NCI-H510A treated with DMSO at 0.1 percent for 48 hours (cell line): ENCODE measurements at regions not wholly inside any gene's neighbourhood (a gene's known extent, or its start where the extent isn't known, plus 50 kb on each side); places are given as distances from the start of the nearest gene placed in this dataset.

Source experiments
- DNase-seq: peaks from one replicate; lab custom pipeline; 2025; lab: John Stamatoyannopoulos, UW

DNA sequence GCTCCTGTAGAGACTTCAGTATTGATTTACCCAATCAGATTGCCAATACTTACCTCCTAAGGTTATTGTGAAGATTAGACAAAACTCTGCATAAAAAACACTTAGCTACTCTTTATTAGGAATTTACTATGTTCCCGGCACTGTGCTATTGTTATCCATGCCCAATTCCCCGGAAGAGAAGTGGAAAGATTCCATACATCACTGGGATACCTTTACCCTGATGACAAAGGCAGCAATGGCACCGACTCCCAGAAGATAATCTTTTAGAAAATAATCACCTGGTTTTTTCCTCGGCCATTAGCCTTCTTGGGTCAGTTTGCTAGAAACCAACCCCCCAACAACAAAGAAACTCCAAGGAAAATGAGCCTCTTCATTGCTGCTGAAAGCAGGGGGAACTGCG is 226.0 kb downstream of the SNX18 start:
- DNase-seq = no peak

DNA sequence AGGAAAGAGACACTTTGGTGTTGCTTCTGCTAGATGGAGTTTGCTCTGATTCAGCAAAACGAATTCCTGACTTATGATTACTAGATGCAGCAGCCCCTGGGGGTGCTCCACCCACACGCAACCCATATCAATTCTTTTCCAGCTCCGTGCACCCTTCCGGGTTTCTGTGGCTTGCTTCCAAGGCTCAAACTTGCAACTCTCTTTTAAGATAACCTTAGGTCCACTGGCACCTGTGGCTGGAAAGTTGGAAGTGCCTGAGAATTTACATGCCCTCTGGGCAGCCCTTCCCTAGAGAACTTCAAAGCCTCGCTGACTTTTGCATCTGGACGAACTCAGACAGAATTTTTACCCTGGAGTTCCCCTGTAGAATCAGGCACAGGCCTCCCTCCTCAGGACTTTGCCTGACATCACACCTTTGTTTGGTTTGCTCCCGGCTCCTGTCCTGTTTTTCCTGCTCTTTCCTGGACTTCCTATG is 224.9 kb downstream of the SNX18 start:
- no peak for DNase-seq

DNA sequence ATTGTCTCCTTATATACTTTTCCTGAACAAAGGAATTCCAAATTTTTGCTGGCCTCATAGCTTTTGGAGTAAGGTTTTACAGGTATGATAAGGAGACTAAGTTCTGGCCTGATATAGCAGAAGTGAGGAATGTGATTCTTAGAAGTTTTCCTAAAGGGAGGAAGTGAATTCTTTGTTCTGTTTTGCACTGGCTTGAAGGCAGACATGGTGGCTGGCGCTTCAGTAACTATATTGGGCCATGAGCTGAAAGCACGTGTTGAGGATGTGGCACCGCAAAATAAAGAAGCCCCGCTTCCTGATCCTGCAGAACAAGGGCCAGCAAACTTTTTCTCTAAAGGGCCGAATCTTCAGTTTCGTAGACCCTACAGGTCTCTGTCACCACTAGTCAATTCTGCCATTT is 224.2 kb downstream of the SNX18 start:
- DNase-seq = no peak

DNA sequence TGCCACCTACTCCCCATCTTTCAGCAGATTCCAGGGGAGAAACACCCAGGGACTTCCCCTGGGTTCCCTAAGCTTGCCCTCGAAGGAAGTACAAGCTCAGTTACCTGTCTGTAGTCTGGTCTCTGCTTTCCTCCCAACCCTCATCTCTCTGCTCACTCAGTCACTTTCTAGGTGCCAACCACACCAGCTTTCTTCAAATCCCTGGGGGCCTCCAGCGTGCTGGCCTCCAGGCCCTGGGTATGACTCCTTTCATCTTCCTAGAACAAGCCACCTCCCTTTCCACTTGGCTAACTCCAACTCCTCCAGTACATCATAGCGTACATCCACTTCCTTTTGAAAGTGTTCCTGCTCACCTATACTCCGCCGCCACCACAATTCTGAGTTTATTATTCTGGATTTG is 222.6 kb downstream of the SNX18 start:
- no peak for DNase-seq

DNA sequence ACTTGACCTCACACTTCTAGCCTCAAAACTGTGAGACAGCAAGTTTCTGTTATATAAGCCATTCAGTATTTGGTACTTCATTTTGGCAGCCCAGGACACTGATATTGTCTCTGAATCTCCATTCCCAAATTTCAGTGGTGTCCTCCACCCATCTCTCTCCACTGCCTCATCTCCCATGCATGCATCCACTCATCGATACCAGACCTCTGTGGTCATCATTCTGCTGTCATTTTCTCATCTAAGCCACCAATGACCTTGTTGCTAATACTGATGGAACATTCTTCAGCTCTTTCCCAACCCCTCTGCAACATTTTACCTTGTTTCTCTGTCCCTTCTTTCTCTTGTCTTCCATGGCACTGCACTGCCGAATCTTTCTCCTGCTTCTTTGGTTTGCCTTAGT is 221.8 kb downstream of the SNX18 start:
- no peak for DNase-seq

DNA sequence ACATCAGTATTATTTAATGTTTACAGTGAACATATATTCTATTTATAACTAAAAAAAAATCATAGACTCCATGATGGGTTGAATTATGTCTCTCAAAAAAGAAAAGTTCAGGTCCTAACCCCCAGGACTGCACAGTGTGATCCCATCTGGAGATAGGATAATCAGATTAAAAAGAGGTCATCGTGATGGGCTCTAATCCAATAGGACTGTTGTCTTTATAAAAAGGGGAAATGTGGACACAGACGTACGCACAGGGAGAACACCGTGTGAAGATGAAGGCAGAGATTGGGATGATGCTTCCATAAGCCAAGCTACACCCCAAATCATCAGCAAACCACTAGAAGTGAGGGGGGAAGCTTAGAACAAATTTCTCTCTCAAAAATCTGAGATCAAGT is 221.4 kb downstream of the SNX18 start:
- no peak for DNase-seq

DNA sequence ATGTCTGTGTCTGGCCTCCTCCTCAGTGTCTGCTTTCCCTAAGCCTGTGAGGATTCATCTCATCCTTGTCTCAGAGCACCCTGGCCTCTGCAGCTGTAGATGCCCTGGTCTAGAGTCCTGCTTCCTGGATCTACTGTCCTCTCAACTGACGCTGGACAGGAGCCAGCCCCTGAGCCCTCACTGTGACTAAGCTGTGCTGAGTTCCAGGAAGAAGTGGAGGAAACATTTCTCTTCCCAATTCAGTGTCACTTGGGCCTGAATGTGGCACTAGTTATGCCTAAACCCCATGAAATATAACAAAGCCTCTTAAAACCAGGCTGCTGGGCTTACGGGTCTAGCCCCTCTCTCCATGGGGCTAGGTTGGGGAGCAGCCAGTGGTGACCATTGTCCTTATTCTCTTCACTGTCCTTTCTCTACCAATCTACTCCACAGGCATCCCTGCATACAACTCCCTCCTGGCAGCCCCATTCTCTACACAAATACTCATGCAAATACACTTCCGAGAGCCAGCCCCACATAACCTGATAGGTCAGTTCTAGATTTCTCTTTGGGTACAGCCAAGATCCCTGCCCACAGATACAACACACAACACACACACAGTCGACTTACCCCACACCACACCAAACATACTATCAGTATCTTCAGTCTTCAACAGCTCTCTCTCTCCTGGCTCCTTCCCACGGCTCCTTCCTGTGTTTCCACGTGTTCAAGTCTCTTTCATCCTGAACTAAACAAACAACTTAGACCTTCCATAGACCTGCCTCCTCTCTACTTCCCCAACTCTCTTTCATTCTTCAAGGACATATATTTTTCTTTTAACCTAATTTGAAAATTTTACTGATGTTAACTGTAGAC is 220.8 kb downstream of the SNX18 start:
- DNase-seq = no peak

DNA sequence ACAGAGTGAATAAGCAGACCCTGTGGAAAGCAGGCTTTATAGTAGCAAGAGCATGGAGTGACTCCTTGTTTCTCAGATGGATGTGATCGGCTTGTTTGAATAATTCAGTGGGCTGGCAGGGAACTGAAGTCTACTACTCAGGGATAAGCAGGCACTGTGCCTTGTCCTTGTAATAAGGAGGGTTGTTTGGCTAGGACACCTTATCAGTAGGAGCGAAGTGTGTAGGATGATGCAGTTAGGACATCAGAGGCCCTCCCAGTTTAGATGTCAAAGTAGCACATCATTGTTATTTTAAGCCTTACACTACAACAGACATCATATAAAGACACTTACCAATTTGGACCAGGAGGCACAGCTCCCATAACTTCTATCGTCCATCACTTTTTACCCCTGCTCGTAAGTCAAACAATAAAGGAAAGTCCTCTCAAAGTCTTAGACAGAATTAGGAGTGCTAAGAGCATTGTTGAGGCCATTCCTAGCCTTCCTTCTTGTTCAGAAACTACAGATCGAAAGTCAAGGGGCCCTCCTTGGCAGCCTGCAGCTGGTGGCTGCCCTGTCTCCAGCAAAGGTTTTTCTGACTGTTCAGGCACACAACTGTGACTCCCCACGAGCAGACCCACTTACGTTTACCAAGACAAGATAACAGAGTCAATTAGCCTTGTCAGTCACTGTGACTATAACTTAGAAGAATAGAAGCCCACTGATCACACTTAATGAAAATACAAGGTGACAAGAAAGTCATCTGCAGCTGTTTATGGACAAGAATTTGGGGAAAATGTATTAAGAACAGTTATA is 218.6 kb downstream of the SNX18 start:
- DNase-seq = no peak

DNA sequence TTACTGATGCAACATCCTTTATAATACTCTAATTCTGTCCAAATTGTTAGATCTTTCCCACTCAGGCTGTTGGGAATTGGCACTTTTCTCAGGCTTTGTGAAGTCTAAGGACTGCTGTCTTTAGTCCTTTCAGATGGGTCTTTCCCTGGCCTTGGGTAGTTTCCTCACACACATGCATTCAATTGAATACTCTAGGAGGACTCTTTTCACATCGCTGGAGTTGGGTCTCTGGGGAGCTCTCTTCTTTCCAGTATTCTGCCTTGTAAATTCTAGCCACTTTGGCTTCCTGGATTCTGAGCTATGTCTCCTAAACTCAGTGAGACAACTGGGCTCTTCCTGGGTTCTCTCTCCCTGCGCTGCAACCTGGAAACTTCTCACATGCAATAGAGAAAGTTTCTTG is 215.5 kb downstream of the SNX18 start:
- DNase-seq = no peak

DNA sequence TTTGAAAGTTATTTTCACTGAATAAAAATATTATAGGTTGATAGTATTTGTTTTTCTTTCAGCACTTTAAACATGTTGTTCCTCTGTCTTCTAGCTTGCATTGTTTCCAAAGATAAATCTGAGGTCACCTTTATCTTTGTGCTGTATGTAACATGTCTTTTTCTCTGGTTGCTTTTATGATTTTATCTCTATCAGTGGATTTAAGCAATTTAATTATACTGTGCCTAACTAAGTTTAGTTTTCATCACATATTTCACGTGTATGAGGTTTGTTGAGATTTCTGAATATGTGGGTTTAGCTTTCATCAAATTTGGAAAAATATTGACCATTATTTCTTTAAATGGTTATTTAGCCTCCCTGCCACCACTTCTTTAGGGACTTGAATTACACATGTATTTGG is 214.5 kb downstream of the SNX18 start:
- no peak for DNase-seq

DNA sequence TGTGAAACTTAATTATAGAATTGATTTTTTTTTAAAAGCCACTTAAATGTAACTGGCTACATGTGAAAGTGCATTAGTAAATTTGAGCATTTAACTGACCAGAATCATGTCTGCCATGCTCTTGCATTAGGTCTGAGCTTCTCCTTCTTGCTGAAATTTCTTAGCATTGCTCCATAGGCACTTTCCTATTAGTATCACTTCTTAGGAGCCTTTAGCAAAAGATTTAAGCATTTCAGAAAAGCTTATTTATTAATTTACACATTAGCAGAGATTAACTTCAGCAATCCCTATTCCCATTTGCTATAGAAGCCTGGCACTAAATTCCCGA is 211.0 kb downstream of the SNX18 start:
- DNase-seq = no peak

DNA sequence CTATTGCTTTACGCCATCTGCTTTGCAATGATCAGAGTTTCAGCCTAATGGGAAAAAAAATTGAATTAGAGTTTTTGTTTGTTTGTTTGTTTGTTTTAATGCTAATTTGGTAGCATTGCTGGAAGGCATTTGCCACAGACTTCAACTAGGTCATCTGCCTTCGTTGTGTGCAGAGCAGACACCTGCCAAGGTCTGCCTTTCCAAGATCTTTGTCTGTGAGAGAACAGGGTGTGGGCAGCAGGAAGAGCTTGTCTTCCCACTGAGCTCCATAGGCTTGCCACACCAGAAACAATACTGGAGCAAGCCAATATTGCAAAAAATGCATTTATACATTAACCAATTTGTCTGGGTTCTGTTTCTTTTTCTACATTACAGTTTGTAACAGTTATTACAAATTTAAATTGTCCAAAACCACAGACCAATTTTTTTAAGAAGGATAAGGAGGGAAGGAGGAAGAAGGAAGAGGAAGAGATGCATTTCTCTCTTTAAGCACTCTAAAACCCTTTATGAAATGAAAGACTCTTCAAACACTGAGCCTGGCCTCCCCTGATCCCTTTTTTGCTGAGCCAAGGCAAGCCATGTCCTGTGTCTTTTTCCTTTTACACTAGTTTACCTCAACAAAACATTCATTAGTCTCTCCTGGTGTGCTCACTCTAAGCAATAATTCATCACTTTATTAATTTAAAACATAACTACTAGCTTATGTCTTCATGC is 210.5 kb downstream of the SNX18 start:
- no peak for DNase-seq

DNA sequence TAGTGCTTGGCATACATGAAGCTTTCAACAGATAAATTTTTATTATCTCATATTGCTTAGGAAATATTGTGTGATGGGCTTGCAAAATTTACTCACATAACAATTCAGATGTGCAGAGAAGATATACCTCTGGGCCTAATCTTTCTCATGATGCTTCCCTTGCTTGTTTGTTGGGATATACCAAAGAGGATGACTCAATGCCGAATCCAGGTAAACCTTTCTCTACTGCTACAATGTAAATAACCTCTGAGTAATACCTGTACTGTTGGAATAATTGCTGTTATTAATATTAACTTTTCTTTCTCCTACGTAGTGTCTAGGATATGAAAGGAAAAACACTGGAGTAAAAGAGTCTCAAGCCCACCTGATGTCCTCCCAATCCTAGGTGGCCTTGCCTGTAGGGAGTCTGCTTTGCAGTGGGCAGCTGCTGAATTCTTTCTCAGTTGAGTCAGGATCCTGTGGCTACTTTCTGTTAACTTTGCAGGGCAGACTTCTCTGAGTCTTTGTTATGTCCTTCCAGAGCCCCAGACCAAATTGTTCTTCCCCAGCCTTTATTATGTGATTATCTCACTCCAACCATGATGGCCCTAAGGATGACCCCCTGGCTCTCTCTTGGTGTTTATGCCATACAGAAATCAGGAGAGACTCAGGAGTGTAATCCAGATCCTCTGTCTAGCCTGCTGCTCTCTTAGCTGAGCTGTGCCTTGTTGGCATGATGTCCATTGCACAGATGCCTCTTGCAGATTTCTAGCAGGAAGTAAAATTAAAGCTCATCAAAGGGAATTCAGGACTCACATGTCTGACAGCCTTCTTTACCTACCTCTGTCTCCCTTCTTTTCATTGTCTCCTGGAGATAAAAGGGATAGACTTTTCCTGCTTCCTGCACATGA is 208.1 kb downstream of the SNX18 start:
- DNase-seq = no peak

DNA sequence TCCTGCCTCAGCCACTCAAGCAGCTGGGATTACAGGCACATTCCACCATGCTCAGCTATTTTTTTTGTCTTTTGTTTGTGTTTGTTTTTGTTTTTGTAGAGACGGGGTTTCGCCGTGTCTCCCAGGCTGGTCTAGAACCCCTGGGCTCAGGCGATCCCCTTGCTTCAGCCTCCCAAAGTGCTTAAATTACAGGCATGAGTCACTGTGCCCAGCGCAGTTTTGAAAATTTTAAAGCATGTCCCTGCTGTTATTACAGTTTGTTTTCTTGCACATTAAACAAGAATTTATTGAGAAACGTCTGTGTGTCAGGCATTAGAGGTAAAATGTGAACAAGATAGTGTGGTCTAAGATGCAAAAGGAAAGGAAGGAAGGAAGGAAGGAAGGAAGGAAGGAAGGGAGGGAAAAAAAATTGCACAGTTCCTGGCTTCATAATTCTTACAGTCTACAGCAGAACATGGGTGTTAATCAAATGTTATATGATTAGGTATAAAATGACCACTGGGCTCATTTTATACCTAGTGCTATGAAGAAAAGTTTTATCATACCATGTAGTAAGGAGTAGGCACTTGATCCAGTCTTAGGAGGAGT is 205.4 kb downstream of the SNX18 start:
- DNase-seq = no peak

DNA sequence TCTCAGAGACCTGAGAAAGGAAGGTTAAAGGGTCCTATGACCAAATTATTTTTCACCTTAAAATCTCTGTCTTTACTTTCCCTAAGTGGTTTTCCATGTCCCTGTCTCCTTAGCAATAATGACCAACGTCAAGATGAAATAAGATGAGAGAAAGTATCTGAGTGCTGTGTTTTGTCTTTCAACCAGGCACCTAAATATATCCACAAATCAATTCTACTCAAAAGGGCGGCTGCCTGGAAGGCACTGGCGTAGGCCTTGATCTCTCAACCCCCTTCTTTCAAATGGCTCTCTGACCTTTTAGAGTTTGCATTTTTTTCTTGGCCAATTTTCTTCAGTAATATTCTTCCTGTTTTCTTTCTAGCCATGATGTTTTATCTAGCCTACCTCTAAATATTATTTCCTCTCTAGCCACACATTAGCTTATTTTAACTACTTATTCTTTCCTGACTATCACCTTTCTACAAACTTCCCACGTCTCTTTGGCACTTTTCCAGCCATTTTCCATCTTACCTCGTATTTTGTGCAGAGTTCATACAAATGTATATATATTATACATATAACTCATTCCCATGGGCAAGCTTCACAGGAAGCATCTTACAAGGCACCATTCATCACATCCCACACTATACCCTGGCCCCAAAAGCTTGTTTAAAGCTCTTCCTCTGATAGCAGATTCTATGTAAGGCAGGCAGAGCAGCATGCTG is 204.5 kb downstream of the SNX18 start:
- no peak for DNase-seq

DNA sequence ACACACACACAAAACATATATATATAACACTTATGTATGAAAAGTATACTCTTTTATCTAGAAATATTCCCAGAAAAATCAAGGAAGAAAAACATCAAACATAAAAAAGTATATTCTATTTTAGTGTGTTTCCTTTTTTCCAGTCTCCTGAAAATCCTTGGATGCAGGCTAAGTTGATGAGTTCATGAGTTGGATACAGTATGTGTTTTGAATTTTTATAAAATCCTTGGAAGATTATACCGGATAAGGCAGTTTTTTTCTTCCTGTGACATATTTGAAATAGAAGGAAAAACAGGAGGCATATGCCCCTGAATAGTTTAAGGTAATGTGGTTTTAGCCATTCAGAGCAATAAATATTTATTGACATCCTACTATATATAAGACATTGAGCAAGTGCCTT is 203.6 kb downstream of the SNX18 start:
- no peak for DNase-seq

DNA sequence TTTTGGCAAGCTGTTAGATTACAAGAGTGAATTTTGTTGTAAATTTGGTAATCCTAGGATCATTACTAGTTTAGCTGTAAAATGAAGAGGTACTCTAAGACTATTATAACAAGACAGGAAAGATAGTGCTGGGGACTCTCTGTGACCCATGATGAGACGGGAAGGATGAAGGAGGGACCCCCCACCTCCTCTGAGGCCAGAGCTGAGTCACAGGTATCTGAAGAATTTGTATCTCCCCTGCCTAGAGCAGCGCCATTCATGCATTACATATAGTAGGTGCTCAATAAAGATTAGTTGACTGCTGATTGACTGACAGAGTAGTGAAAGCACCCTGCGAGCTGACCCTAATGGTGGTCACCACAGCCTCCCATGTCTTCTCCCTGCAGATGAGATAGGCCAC is 202.8 kb downstream of the SNX18 start:
- DNase-seq = no peak

DNA sequence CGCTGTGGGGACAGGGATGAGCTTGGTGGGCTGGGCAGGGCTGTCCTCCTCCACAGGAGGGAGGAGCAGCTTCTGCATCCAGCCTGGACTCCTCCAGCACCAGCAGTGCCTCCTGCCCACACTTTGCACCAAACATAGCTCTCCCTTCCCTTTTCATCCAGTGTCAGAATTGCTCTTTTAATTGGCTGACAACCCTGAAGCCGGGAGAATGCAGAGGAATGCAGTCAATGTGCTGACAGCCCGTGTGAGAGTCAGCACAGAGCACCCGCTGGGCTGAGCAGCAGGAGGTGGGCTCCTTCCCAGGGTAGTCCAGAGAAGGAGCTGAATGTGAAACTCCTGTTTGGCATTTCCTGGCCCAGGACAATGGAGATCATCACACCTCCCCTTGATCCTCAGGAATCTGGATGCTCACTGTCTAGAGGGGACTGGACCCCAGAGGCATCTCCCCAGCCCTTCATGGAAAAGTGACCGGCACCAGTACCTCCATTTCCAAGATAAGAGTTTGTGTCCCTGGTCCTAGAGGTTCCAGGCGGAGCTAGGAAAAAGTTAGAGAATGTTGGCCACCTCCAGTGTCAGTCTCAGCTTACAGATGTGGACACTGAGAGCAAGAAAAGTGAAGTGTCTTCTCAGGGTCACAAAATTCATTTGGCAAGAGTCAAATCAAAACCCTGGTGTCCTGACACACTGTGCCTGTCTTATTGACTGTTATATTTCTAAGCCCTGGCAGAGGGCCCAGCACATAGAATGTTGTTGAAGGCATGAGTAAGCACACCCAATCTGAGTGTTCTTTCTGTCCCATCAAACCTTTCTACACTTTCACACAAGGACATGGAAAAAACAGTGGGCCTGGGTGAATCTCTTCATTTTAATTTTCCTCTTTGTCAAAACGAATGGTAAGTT is 202.1 kb downstream of the SNX18 start:
- no peak for DNase-seq

DNA sequence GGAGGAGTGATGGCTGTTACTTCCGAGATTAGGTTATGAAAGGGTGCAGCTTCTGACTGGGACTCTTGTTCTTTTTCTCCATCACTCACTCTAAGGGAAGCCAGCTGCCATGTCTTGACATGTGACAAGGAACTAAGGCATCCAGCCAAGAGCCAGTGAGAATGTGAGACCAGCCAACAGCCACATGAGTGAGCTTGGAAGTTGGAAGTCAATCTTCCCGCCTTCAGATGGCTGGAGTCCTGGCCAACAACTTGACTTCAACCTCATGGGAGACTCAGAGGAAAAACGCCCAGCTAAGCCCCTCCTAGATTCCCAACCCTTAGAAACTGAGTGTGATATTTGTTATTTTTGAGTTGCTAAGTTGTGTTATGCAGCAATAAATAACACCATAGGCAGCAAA is 201.1 kb downstream of the SNX18 start:
- no peak for DNase-seq

DNA sequence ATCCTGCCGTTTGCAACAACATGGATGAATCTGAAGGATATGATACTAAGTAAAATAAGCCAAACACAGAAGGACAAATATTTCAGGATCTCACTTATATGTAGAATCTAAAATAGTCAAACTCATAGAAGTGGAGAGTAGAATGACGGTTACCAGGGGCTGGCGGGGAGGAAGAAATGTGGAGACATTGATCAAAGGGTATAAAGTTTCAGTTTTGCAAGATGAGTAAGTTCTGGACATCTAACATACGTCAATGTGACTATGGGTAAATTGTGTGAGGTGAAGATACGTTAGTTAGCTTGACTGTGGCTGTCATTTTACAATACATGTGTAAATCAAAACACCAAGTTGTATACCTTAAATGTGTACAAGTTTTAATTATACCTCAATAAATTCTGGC is 200.3 kb downstream of the SNX18 start:
- no peak for DNase-seq
